Ishikawa (cell line): ENCODE measurements at regions not wholly inside any gene's neighbourhood (a gene's known extent, or its start where the extent isn't known, plus 50 kb on each side); places are given as distances from the start of the nearest gene placed in this dataset.

ENCODE experiments used
- CEBPB ChIP-seq: IDR thresholded peaks from 2 replicates; pipeline ENCODE4 v1.6.1; 2012
- CREB1 ChIP-seq: IDR thresholded peaks from 2 replicates; pipeline ENCODE4 v1.6.1; 2012; ENCODE audit warnings: low read depth
- EGR1 ChIP-seq: IDR thresholded peaks from 2 replicates; pipeline ENCODE4 v1.6.1; 2012
- EP300 ChIP-seq: IDR thresholded peaks from 2 replicates; pipeline ENCODE4 v1.6.1; 2012; ENCODE audit warnings: borderline replicate concordance
- FOXM1 ChIP-seq: IDR thresholded peaks from 2 replicates; pipeline ENCODE4 v1.6.1; 2012; ENCODE audit warnings: low read depth, borderline replicate concordance
- NFIC ChIP-seq: IDR thresholded peaks from 2 replicates; pipeline ENCODE4 v1.6.1; 2012
- RAD21 ChIP-seq: IDR thresholded peaks from 2 replicates; pipeline ENCODE4 v1.6.1; 2012; ENCODE audit warnings: low read depth
- REST ChIP-seq: IDR thresholded peaks from 2 replicates; pipeline ENCODE4 v1.6.1; 2012; ENCODE audit warnings: low read depth, mild to moderate bottlenecking
- TAF1 ChIP-seq: IDR thresholded peaks from 2 replicates; pipeline ENCODE4 v1.6.1; 2012; ENCODE audit warnings: low read depth, mild to moderate bottlenecking
- TCF12 ChIP-seq: IDR thresholded peaks from 2 replicates; pipeline ENCODE4 v1.6.1; 2012; ENCODE audit warnings: low read depth
- TEAD4 ChIP-seq: IDR thresholded peaks from 2 replicates; pipeline ENCODE4 v1.6.1; 2012
- YY1 ChIP-seq: IDR thresholded peaks from 2 replicates; pipeline ENCODE4 v1.6.1; 2012; ENCODE audit warnings: low read depth
- ZBTB7A ChIP-seq: IDR thresholded peaks from 2 replicates; pipeline ENCODE4 v1.6.1; 2012; ENCODE audit warnings: low read depth
- TF ChIP-seq, protein P1 (sequence below): IDR thresholded peaks from 2 replicates; pipeline ENCODE4 v1.6.1; 2012
- TF ChIP-seq, protein P2 (sequence below): IDR thresholded peaks from 2 replicates; pipeline ENCODE4 v1.6.1; 2012

DNA sequence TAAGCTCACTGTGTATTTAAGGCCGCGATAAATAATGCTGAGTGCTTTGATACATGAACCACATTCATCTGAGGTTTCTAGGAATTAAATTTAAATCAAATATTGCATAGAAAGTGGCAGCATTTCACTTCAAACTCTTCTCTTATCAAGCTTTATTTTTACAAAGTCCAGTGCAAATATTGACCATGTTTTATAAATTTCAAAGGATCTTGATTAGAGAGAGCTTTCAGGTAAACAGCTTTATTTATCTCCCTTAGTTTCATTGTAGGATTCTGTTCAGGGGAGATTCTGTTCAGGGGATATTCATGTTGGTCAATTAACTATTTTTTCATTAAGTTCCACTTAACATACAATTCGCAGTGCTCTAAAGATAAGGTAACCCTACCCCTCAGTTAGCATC, 249.7 kb upstream of the IRS2 start:
- TF ChIP-seq CEBPB: no peak
- TF ChIP-seq REST: no peak
- TF ChIP-seq EGR1: no peak
- TF ChIP-seq TEAD4: no peak
- no peak for TF ChIP-seq TAF1
- TF ChIP-seq YY1: no peak
- no peak for TF ChIP-seq ZBTB7A
- TF ChIP-seq, protein P1, sequence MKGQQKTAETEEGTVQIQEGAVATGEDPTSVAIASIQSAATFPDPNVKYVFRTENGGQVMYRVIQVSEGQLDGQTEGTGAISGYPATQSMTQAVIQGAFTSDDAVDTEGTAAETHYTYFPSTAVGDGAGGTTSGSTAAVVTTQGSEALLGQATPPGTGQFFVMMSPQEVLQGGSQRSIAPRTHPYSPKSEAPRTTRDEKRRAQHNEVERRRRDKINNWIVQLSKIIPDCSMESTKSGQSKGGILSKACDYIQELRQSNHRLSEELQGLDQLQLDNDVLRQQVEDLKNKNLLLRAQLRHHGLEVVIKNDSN: no peak

DNA sequence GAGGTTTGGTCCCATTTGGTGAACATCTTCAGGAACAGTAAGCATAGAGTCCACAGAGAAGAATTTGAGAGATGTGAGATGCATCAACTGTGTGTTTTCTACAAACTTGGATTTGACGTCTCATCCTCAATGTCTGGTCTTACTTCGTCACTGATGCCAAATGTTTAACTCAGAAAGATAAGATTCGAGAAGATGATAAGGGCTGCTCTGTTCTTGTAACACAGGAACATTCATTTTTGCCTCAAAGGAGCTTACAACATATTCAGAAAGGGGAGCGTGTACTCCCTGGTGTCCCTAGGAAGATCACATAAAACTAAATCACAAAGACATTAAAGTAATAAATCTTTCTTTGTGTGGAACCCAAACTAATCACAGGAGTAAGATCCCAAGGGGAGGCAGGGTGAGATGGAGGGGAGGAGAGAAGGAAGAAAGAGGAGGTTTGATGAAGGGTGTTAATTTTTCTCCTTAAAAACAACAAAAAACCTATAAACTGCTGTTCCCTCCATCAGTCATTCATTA, 247.7 kb upstream of the IRS2 start:
- TF ChIP-seq, protein P1: no peak
- no peak for TF ChIP-seq TCF12
- TF ChIP-seq YY1: no peak
- no peak for TF ChIP-seq TAF1
- TF ChIP-seq CEBPB: no peak
- TF ChIP-seq EP300: no peak
- TF ChIP-seq REST: no peak
- no peak for TF ChIP-seq NFIC

DNA sequence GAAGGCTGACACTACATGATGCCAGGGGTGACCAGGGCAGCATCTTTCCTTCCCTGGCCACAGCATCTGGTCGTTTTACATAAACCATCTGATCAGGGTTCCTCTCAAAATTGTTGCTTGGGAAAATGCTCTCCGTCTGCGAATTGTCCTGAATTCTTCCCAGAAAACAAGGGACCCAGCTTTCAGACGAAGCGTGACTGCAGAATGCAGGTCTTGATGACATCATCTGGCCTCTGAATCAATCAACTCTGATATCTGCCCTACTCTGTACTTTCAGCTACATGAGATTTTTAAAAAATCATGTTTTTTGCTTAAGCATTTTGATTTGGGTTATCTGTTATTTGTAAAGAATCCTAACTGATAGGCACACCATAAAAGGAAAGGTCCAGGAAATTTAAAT, 246.6 kb upstream of the IRS2 start:
- TF ChIP-seq FOXM1 (no peak), EGR1 (no peak), RAD21 (no peak), REST (no peak), NFIC (no peak), YY1 (no peak), CREB1 (no peak), ZBTB7A (no peak), CEBPB (no peak), TCF12 (no peak)
- TF ChIP-seq, protein P1: no peak

DNA sequence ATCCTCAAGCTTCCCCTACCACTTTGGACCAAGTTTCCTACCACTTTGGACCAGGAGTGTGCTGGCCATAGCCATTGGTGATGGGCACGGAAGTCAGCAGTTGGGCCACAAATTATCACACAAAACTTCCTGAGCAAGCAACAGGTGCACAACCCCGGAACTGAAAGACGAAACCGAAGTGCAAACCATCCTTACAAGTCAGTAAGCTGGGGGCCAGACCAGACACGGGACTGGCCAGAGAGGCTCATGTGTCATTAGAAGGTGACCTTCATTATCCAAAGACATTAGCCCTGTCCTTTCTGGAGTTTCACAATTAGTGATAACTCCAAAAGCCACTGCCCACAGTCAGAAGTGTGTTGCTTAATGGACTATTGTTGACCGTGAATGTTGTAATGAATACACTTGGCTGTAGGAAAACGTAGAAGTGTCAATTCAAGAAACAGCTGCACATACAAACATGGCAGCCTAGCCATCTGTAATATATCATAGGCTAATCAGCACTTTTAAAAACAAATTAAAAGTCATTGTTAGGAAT, 244.1 kb upstream of the IRS2 start:
- no peak for TF ChIP-seq NFIC
- TF ChIP-seq CREB1: no peak
- TF ChIP-seq, protein P1: no peak
- TF ChIP-seq ZBTB7A: no peak
- TF ChIP-seq TAF1: no peak
- TF ChIP-seq EP300: no peak
- no peak for TF ChIP-seq YY1
- TF ChIP-seq TCF12: no peak
- TF ChIP-seq REST: no peak
- no peak for TF ChIP-seq TEAD4
- TF ChIP-seq EGR1: no peak
- no peak for TF ChIP-seq FOXM1
- TF ChIP-seq RAD21: no peak
- TF ChIP-seq, protein P2, sequence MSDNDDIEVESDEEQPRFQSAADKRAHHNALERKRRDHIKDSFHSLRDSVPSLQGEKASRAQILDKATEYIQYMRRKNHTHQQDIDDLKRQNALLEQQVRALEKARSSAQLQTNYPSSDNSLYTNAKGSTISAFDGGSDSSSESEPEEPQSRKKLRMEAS: no peak
